Mucosa of rectum (tissue), 2 donors: ENCODE measurements at regions not wholly inside any gene's neighbourhood (a gene's known extent, or its start where the extent isn't known, plus 50 kb on each side); places are given as distances from the start of the nearest gene placed in this dataset.

Source experiments
- H3K27ac ChIP-seq, 2 donors: one replicate each; pipeline ENCODE4 v1.7.0; 2013; ENCODE audit warnings: inconsistent platforms in 2 of 2, low read depth in 2 of 2, low read length in 2 of 2
- H3K27me3 ChIP-seq, 2 donors: one replicate each; pipeline ENCODE4 v1.7.0; 2013; ENCODE audit warnings: low read length in 2 of 2; ENCODE audit not compliant: control insufficient read depth in 2 of 2, insufficient read depth in 2 of 2
- H3K36me3 ChIP-seq, 2 donors: one replicate each; pipeline ENCODE4 v1.7.0; 2013; ENCODE audit warnings: low read length in 2 of 2; ENCODE audit not compliant: control insufficient read depth in 2 of 2, insufficient read depth in 2 of 2
- H3K4me1 ChIP-seq, 2 donors: one replicate each; pipeline ENCODE4 v1.7.0; 2013; ENCODE audit warnings: low read length in 2 of 2, mild to moderate bottlenecking in 1 of 2; ENCODE audit not compliant: control insufficient read depth in 2 of 2, insufficient read depth in 2 of 2
- H3K4me3 ChIP-seq, 2 donors: one replicate each; pipeline ENCODE4 v1.7.0; 2013; ENCODE audit warnings: low read length in 2 of 2
- H3K9ac ChIP-seq, 2 donors: one replicate each; pipeline ENCODE4 v1.7.0; 2013; ENCODE audit warnings: low read length in 2 of 2, low read depth in 1 of 2, mild to moderate bottlenecking in 1 of 2
- H3K9me3 ChIP-seq, 2 donors: one replicate each; pipeline ENCODE4 v1.7.0; 2013; ENCODE audit warnings: low read length in 2 of 2; ENCODE audit not compliant: control insufficient read depth in 2 of 2
- donor health status: healthy.
- donor health status: Normal muscosa, but diverticular disease.

GRCh38 chr5:153005711-153006110 is 484.8 kb upstream of the GRIA1 start:
- H3K4me1 ChIP-seq: no peaks in the 10 kb centered on the region
- no peak overlapping the region for H3K4me3 ChIP-seq
- H3K27me3 ChIP-seq: no peaks in the 10 kb centered on the region
- no peaks in the 10 kb centered on the region for H3K36me3 ChIP-seq
- no peak overlapping the region for H3K27ac ChIP-seq
- no peak overlapping the region for H3K9ac ChIP-seq
- peaks cover 0 to 7% of the 10 kb centered on the region in 2 donors for H3K9me3 ChIP-seq

GRCh38 chr5:153006681-153007080 is 483.8 kb upstream of the GRIA1 start:
- H3K4me1 ChIP-seq: no peaks in the 10 kb centered on the region
- no peak overlapping the region for H3K27ac ChIP-seq
- no peak overlapping the region for H3K4me3 ChIP-seq
- no peak overlapping the region for H3K9ac ChIP-seq
- peaks cover 0 to 10% of the 10 kb centered on the region in 2 donors for H3K9me3 ChIP-seq
- H3K36me3 ChIP-seq: no peaks in the 10 kb centered on the region
- no peaks in the 10 kb centered on the region for H3K27me3 ChIP-seq

DNA sequence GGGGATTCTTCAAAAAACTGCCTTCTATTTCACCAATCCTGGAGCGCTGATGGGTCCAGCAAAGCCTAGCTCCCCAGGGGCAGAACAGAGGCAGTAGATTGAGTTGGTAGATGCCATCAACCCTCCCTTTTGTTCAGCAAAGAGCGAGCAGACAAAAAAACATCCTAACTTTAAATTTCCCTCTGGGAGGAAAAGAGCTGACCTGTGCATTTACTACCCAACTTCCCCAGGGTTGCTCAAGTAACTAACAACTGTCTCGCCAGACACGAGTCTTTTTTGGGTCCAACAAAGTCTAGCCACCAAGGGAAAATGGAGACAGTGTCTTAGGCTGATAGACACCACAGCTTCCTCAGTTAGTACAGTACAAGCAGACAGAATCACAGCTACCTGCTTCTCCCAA is 476.3 kb upstream of the GRIA1 start:
- H3K36me3 ChIP-seq: no peaks in the 10 kb centered on the region
- H3K27ac ChIP-seq: no peak overlapping the region
- H3K4me3 ChIP-seq: no peak overlapping the region
- peaks cover 0 to 6% of the 10 kb centered on the region in 2 donors for H3K9me3 ChIP-seq
- H3K4me1 ChIP-seq: no peaks in the 10 kb centered on the region
- H3K9ac ChIP-seq: no peak overlapping the region
- H3K27me3 ChIP-seq: no peaks in the 10 kb centered on the region

DNA sequence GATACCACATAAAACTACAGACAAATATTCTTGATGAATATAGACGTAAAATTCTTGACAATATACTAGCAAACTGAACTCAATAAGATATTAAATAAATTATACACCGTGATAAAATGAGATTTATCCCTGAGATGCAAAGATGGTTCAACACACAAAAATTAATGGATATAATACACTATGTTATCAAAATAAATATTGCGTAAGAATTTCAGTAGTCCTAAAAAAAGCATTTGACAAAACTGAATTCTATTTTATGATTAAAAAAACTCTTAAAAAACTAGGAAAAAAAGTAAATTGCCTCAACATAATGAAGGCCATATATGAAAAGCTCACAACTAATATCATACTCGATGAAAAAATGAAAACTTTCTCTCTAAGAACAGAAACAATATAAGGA is 472.3 kb upstream of the GRIA1 start:
- Histone ChIP-seq H3K9me3 (peaks cover 4 to 5% of the 10 kb centered on the region in 2 donors), H3K4me1 (no peaks in the 10 kb centered on the region), H3K27ac (no peak overlapping the region), H3K9ac (no peak overlapping the region), H3K4me3 (no peak overlapping the region), H3K36me3 (no peaks in the 10 kb centered on the region), H3K27me3 (no peaks in the 10 kb centered on the region)

DNA sequence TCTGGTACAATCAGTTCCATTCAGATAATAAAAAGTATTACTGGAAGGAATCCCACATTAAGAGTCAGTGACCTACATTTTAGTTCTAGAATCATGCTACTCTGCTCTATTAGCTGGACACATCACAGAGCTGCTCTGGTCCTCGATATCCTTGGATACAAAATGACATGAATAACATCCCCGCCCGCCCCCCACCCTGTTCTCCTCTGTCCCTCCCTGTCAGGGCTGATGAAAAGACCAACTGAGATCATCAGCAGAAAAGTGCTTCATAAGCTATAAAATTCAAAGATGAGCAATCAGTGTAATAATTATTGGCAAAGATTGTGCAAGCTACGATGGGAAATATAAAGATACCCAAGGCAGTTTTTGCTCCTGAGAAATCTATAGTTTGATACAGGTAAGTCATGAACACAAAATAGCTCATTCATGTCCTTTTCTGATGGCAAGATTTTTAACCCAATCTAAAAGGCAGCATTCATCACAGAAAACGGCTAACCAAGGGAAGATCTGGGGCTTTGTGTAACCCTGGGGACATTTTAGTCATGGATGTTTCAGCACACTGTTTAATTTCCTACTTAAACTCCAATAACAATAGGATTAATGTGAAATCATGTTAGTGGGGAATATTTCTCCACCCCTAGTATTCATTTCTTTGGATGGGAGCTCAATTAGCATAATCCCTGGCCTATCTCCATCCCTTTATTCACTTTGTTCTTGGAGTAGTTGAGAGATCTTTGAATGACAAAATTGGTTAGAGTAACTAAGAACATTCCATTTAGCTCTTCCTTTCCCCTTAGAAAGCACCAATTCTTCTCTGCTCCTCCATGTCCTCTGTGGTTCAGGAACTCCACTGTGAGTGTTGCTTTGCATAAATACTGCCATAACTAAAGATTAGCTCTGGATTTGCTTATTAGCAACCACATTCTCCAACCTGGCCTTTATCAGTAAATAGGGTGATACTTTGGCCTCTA is 459.4 kb upstream of the GRIA1 start:
- H3K27me3 ChIP-seq: no peaks in the 10 kb centered on the region
- H3K9me3 ChIP-seq: no peaks in the 10 kb centered on the region
- no peak overlapping the region for H3K27ac ChIP-seq
- no peak overlapping the region for H3K4me3 ChIP-seq
- no peaks in the 10 kb centered on the region for H3K36me3 ChIP-seq
- H3K9ac ChIP-seq: no peak overlapping the region
- no peaks in the 10 kb centered on the region for H3K4me1 ChIP-seq

DNA sequence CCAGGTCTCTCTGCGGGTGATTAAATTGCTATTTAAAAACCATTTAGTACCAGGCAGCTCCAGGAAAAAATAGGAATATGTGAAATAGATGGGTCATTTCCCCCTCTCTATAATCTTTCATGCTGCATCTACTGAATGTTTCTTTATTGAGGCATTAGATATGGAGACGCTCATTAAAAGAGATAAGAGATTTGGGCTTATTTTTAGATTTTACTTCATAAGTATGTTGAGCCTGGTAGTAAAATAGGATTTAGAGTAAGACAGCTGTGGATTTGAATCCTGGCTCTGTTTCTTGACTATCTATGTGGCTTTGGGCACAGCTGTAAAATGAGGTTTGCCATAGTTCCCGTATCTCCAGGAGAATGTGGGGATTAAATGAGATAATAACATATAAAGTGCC is 451.0 kb upstream of the GRIA1 start:
- Histone ChIP-seq H3K4me1 (no peaks in the 10 kb centered on the region), H3K27me3 (no peaks in the 10 kb centered on the region), H3K4me3 (no peak overlapping the region), H3K9ac (no peak overlapping the region), H3K9me3 (no peaks in the 10 kb centered on the region), H3K27ac (no peak overlapping the region), H3K36me3 (no peaks in the 10 kb centered on the region)

GRCh38 chr5:153043886-153044285 is 446.6 kb upstream of the GRIA1 start:
- H3K36me3 ChIP-seq: no peaks in the 10 kb centered on the region
- H3K4me3 ChIP-seq: no peak overlapping the region
- no peaks in the 10 kb centered on the region for H3K27me3 ChIP-seq
- no peaks in the 10 kb centered on the region for H3K4me1 ChIP-seq
- no peak overlapping the region for H3K27ac ChIP-seq
- H3K9me3 ChIP-seq: peaks cover 0 to 3% of the 10 kb centered on the region in 2 donors
- no peak overlapping the region for H3K9ac ChIP-seq

DNA sequence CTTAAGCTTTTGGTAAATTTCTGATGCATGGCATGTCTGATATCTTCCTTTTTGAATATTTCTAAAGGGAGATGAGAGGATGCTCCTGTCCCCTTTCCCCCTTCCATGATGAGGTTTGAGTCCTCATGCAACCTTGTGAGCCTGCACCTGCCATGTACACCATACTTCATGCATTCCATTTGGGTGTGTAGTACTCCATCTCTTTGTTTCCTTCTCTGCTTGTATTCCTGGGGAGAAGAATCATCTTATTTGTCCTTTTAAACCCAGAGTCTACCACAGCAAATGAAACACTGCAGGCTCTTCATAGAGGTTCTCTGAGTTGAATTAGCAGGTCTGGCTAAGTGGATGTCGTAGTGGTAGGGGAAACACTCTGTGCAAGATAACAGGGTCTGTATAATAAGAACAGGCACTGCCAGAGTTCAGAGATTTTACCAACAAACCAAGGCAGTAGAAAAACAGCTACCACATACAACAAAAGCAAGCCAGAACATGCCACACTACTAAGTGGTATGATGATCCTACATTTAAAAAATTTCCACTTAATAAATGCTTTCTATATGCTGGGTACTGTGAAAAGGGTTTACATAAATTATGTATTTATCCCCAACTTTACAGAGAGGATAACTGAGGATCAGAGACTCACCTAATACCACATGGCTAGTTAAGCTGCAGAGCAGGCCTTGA is 439.8 kb upstream of the GRIA1 start:
- Histone ChIP-seq H3K27me3 (no peaks in the 10 kb centered on the region), H3K4me1 (no peaks in the 10 kb centered on the region), H3K9me3 (no peaks in the 10 kb centered on the region), H3K9ac (no peak overlapping the region), H3K36me3 (no peaks in the 10 kb centered on the region), H3K4me3 (no peak overlapping the region), H3K27ac (no peak overlapping the region)

DNA sequence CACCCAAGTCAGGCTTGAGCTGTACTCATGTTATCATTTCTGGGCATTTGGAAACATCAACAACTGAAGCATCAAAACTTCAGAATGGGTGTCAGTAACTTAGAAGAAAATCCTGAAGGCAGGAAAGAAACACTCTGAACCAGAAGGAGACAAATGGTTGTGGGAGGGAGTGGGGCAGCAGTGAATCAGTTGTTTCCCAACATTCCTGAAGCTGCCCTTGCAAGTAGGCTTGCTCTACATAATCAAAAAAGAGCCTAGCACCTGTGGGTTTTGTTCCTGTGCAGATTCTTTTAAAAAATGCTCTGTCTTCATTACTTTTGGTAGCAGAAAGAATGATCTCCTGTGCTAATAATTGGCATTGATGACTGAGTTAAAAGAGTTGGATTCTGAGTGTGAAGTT is 424.2 kb upstream of the GRIA1 start:
- Histone ChIP-seq H3K27ac (no peak overlapping the region), H3K27me3 (no peaks in the 10 kb centered on the region), H3K4me3 (no peak overlapping the region), H3K9me3 (peaks cover 0 to 2% of the 10 kb centered on the region in 2 donors), H3K9ac (no peak overlapping the region), H3K4me1 (no peaks in the 10 kb centered on the region), H3K36me3 (no peaks in the 10 kb centered on the region)

DNA sequence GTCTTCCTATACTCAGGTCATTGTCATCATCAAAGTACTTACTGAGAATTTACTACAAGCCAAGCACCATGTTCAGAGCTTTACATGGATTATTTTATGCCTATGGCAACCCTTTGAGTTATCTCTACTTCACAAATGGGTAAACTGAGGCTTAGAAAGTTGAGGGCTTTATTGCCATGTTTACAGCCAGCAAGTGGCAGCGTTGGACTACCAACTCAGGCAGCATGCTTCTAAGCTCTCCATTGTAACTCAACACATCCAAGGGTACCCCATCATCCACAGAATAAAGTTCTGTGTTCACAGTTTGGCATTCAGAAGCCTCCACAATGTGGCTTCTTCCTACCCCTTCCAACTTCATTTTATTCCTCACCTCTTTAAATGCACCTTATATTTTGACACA is 422.6 kb upstream of the GRIA1 start:
- Histone ChIP-seq H3K9me3 (peaks cover 0 to 2% of the 10 kb centered on the region in 2 donors), H3K4me3 (no peak overlapping the region), H3K4me1 (no peaks in the 10 kb centered on the region), H3K9ac (no peak overlapping the region), H3K36me3 (no peaks in the 10 kb centered on the region), H3K27ac (no peak overlapping the region), H3K27me3 (no peaks in the 10 kb centered on the region)
